ENCODE measurements at regions not wholly inside any gene's neighbourhood (a gene's known extent, or its start where the extent isn't known, plus 50 kb on each side); places are given as distances from the start of the nearest gene placed in this dataset.

- intact Hi-C loops (cut with DNase I) = no loop called here
- 36 to 45% (median 37%) methylated on average over 4 of the region's 4 CpGs for WGBS, 3 donors
- no peaks in the 10 kb centered on the region for H3K36me3 ChIP-seq
- H3K9me3 ChIP-seq = no peaks in the 10 kb centered on the region
- no peaks in the 10 kb centered on the region for H3K4me1 ChIP-seq (ENCODE audit: insufficient read depth)
- H3K4me3 ChIP-seq = no peak overlapping the region
- no peak for DNase-seq
- TF ChIP-seq POLR2A (IDR thresholded peaks at IDR 0.05) (no peak), CTCF (IDR thresholded peaks at IDR 0.05) (no peak), EP300 (IDR thresholded peaks at IDR 0.05) (no peak)
- H3K27me3 ChIP-seq = no peaks in the 10 kb centered on the region
- H3K27ac ChIP-seq = no peak overlapping the region
These were observed 64.8 kb downstream of the CDCA7 start for GRCh38 chr2:173419506-173419905.

GRCh38 chr2:173424886-173425285 lies 70.2 kb downstream of the CDCA7 start:
- TF ChIP-seq POLR2A (IDR thresholded peaks at IDR 0.05) (no peak), EP300 (IDR thresholded peaks at IDR 0.05) (no peak), CTCF (IDR thresholded peaks at IDR 0.05) (no peak)
- no peaks in the 10 kb centered on the region for H3K27me3 ChIP-seq
- intact Hi-C loops (cut with DNase I) = no loop called here

GRCh38 chr2:173427887-173428668 lies 73.4 kb downstream of the CDCA7 start:
- H3K27ac ChIP-seq = no peak overlapping the region
- peak in 2 of 5 donors; percentile 11 to 37 for DNase-seq
- TF ChIP-seq EP300 (IDR thresholded peaks at IDR 0.05) (no peak), CTCF (IDR thresholded peaks at IDR 0.05) (no peak), POLR2A (IDR thresholded peaks at IDR 0.05) (no peak)

More at GRCh38 chr2:173424886-173425285, 70.2 kb downstream of the CDCA7 start:
- no peak overlapping the region for H3K27ac ChIP-seq
- no peaks in the 10 kb centered on the region for H3K9me3 ChIP-seq
- no peak overlapping the region for H3K4me3 ChIP-seq
- 57 to 76% (median 70%) methylated on average over 2 of the region's 2 CpGs for WGBS, 3 donors
- no peaks in the 10 kb centered on the region for H3K36me3 ChIP-seq
- no peaks in the 10 kb centered on the region for H3K4me1 ChIP-seq (ENCODE audit: insufficient read depth)
- no peak for DNase-seq

GRCh38 chr2:173431191-173431590 lies 76.5 kb downstream of the CDCA7 start:
- intact Hi-C loops (cut with DNase I) = no loop called here
- Histone ChIP-seq H3K4me1 (ENCODE audit: insufficient read depth) (no peaks in the 10 kb centered on the region), H3K9me3 (no peaks in the 10 kb centered on the region), H3K4me3 (no peak overlapping the region), H3K27ac (no peak overlapping the region), H3K27me3 (no peaks in the 10 kb centered on the region), H3K36me3 (no peaks in the 10 kb centered on the region)
- DNase-seq = no peak
- TF ChIP-seq CTCF (IDR thresholded peaks at IDR 0.05) (no peak), POLR2A (IDR thresholded peaks at IDR 0.05) (no peak), EP300 (IDR thresholded peaks at IDR 0.05) (no peak)
- WGBS, 3 donors = 74 to 80% (median 79%) methylated on average over 5 of the region's 5 CpGs

More at GRCh38 chr2:173427887-173428668, 73.4 kb downstream of the CDCA7 start:
- intact Hi-C loops (cut with DNase I) = no loop called here
- no peaks in the 10 kb centered on the region for H3K27me3 ChIP-seq
- H3K4me3 ChIP-seq = no peak overlapping the region
- H3K4me1 ChIP-seq (ENCODE audit: insufficient read depth) = no peaks in the 10 kb centered on the region
- no peaks in the 10 kb centered on the region for H3K9me3 ChIP-seq
- 15 to 19% (median 17%) methylated on average over 6 of the region's 6 CpGs for WGBS, 3 donors
- no peaks in the 10 kb centered on the region for H3K36me3 ChIP-seq

Data from ovary (tissue), 7 donors.